Pancreas (tissue), 10 donors: ENCODE measurements at regions not wholly inside any gene's neighbourhood (a gene's known extent, or its start where the extent isn't known, plus 50 kb on each side); places are given as distances from the start of the nearest gene placed in this dataset.
"Not testable (repeated sequence)": the region's sequence is repeated elsewhere in the genome, so short reads cannot be mapped to it uniquely, and the experiment has no call there.

Experiments used
- ATAC-seq, 4 donors: fragments of 200-7000 bp; cut with Tn5 transposase; one replicate each; pipeline versions ENCODE4 v1.8.0 to v1.9.1; 2020; ENCODE audit warnings: mild to moderate bottlenecking in 4 of 4, moderate library complexity in 4 of 4
- DNase-seq, 6 donors: peaks; one replicate each; pipeline ENCODE4 v3.0.0-alpha.2; 2020
- FAIRE-seq: peaks from 2 replicates; lab custom pipeline; 2012; peaks lifted over from hg19 to GRCh38; lab: Jason Lieb, UNC
- H3K27ac ChIP-seq, 4 donors: fragments of 200-600 bp; sonication (generic); 1 replicate in 3 of 4; 2 replicates in 1 of 4; pipeline versions ENCODE4 v1.5.0 to v1.8.0; 2020
- H3K27me3 ChIP-seq, 4 donors: fragments of 200-600 bp; one replicate each; pipeline ENCODE4 v1.8.0; 2021
- H3K36me3 ChIP-seq, 3 donors: fragments of 200-600 bp; sonication (generic) in 1 of 3; one replicate each; pipeline versions ENCODE4 v1.5.0 to v1.8.0; 2020 to 2021
- H3K4me1 ChIP-seq, 3 donors: fragments of 200-600 bp; one replicate each; pipeline ENCODE4 v1.8.0; 2021
- H3K4me3 ChIP-seq, 4 donors: fragments of 200-600 bp; sonication (generic) in 2 of 4; one replicate each; pipeline versions ENCODE4 v1.5.0 to v1.8.0; 2020 to 2021
- H3K9me3 ChIP-seq, 4 donors: fragments of 200-600 bp; one replicate each; pipeline ENCODE4 v1.8.0; 2021
- CTCF ChIP-seq, 4 donors: fragments of 200-600 bp; sonication (generic) in 3 of 4; IDR thresholded peaks; one replicate each; pipeline versions ENCODE4 v1.5.0 to v1.8.0; 2021; ENCODE audit warnings: antibody characterized with exemption in 4 of 4
- WGBS, 2 donors: extraction: QIAGEN DNeasy Blood & Tissue Kit; methylation state at CpG; one replicate each; pipeline ENCODE4 v1.1.7; 2013; 5-methylcytosine and 5-hydroxymethylcytosine counted together
- intact Hi-C, 3 donors: fragments of 100-400 bp; cut with DNase I; formaldehyde crosslinking; loops; one replicate each; pipeline versions ENCODE4 v1.11.1 to v1.14.2; 2022
- donor health status: healthy with polysubstance abuse.
- donor health status: DM: no; HTN: no; CAD: no; lungs with moderate emphysema.
- donor health status: DM: no; HTN: no; CAD: no.
- donor health status: control.
- donor health status: control.
- donor health status: Bipolar disorder and iron deficiency.
- donor health status: DM: yes; HTN: yes; CAD: no.
- donor health status: DM: no; HTN: no; CAD: no.
- donor health status: DM: no; HTN: no; CAD: no.
- donor health status: DM: yes; HTN: yes; CAD: no.

GRCh38 chr11:67862896-67863295 lies 141.0 kb downstream of the UNC93B1 start:
- H3K4me1 ChIP-seq, ATAC-seq, intact Hi-C loops, FAIRE-seq, H3K27ac ChIP-seq, H3K4me3 ChIP-seq, H3K9me3 ChIP-seq, DNase-seq, H3K36me3 ChIP-seq, H3K27me3 ChIP-seq: not testable (repeated sequence)
- 42 to 49% methylated on average over 3 of the region's 3 CpGs for WGBS, 2 donors

- WGBS, 2 donors, result 58 to 66% methylated on average over 4 to 5 of the region's 6 CpGs
- H3K4me3 ChIP-seq, H3K27me3 ChIP-seq, H3K36me3 ChIP-seq, FAIRE-seq, H3K9me3 ChIP-seq, H3K4me1 ChIP-seq, ATAC-seq, intact Hi-C loops, H3K27ac ChIP-seq: not testable (repeated sequence)
- peak in 3 of 6 donors; percentile 31 to 58 (median 52) for DNase-seq
Observed at GRCh38 chr11:67859513-67860161, 144.3 kb downstream of the UNC93B1 start.

- DNase-seq, H3K4me1 ChIP-seq, H3K36me3 ChIP-seq, H3K27ac ChIP-seq, ATAC-seq, intact Hi-C loops, H3K4me3 ChIP-seq, FAIRE-seq, H3K27me3 ChIP-seq, H3K9me3 ChIP-seq: not testable (repeated sequence)
- WGBS, 2 donors, result 85 to 88% methylated on average over 7 of the region's 7 CpGs
Observed at GRCh38 chr11:67850747-67851146, 153.2 kb downstream of the UNC93B1 start.

- intact Hi-C loops, ATAC-seq, H3K27me3 ChIP-seq, H3K9me3 ChIP-seq, H3K27ac ChIP-seq, H3K4me3 ChIP-seq, H3K4me1 ChIP-seq, H3K36me3 ChIP-seq, DNase-seq, FAIRE-seq: not testable (repeated sequence)
- 77 to 84% methylated on average over 5 to 7 of the region's 7 CpGs for WGBS, 2 donors
Observed at GRCh38 chr11:67849766-67850165, 154.1 kb downstream of the UNC93B1 start.

GRCh38 chr11:67847896-67848875 lies 155.7 kb downstream of the UNC93B1 start:
- FAIRE-seq, result not testable (repeated sequence)
- 14 to 18% methylated on average over 25 of the region's 25 CpGs for WGBS, 2 donors
- TF ChIP-seq CTCF (IDR thresholded peaks at IDR 0.05), result peak in 1 of 4 donors; percentile 26

GRCh38 chr11:67846303-67846702 lies 157.6 kb downstream of the UNC93B1 start:
- H3K9me3 ChIP-seq, H3K27me3 ChIP-seq, DNase-seq, H3K27ac ChIP-seq, H3K4me3 ChIP-seq, ATAC-seq, H3K36me3 ChIP-seq, H3K4me1 ChIP-seq, intact Hi-C loops, FAIRE-seq: not testable (repeated sequence)
- WGBS, 2 donors, result 82 to 92% methylated on average over 3 of the region's 3 CpGs

More at GRCh38 chr11:67847896-67848875, 155.7 kb downstream of the UNC93B1 start:
- H3K4me1 ChIP-seq, ATAC-seq, H3K36me3 ChIP-seq, H3K27me3 ChIP-seq, H3K9me3 ChIP-seq, intact Hi-C loops: not testable (repeated sequence)
- peak overlapping the region in 3 of 4 donors; percentile 31 to 83 (median 71) for H3K27ac ChIP-seq
- peak overlapping the region in 2 of 4 donors; percentile 31 to 41 for H3K4me3 ChIP-seq
- peak in 4 of 6 donors; percentile 32 to 75 (median 54) for DNase-seq

- H3K27me3 ChIP-seq, H3K27ac ChIP-seq, ATAC-seq, H3K4me3 ChIP-seq, intact Hi-C loops, H3K9me3 ChIP-seq, H3K4me1 ChIP-seq, DNase-seq, FAIRE-seq, H3K36me3 ChIP-seq: not testable (repeated sequence)
- WGBS, 2 donors, result 8 to 11% methylated on average over 5 of the region's 5 CpGs
Observed at GRCh38 chr11:67845296-67845695, 158.6 kb downstream of the UNC93B1 start.

GRCh38 chr11:67840599-67840998 lies 163.3 kb downstream of the UNC93B1 start:
- H3K4me1 ChIP-seq, FAIRE-seq, intact Hi-C loops, H3K27ac ChIP-seq, DNase-seq, H3K27me3 ChIP-seq, H3K9me3 ChIP-seq, ATAC-seq, H3K4me3 ChIP-seq, H3K36me3 ChIP-seq: not testable (repeated sequence)
- WGBS, 2 donors, result 51 to 56% methylated on average over 5 to 7 of the region's 7 CpGs

- H3K4me1 ChIP-seq, H3K36me3 ChIP-seq, H3K9me3 ChIP-seq, DNase-seq, intact Hi-C loops, H3K27ac ChIP-seq, FAIRE-seq, H3K27me3 ChIP-seq, ATAC-seq, H3K4me3 ChIP-seq: not testable (repeated sequence)
- 62 to 82% methylated on average over 5 to 7 of the region's 7 CpGs for WGBS, 2 donors
Observed at GRCh38 chr11:67830152-67830551, 155.7 kb upstream of the ALDH3B2 start.

GRCh38 chr11:67826951-67827296 lies 152.5 kb upstream of the ALDH3B2 start:
- DNase-seq, H3K27me3 ChIP-seq, ATAC-seq, intact Hi-C loops, H3K9me3 ChIP-seq, H3K36me3 ChIP-seq, H3K4me3 ChIP-seq, H3K4me1 ChIP-seq, H3K27ac ChIP-seq, FAIRE-seq: not testable (repeated sequence)
- 58 to 59% methylated on average over 4 of the region's 4 CpGs for WGBS, 2 donors
